GM23338 (cell line): ENCODE measurements at regions not wholly inside any gene's neighbourhood (a gene's known extent, or its start where the extent isn't known, plus 50 kb on each side); places are given as distances from the start of the nearest gene placed in this dataset.

Experiments
- ATAC-seq: fragments of 200-7000 bp; cut with Tn5 transposase; 3 replicates; pipeline ENCODE4 v1.9.1; 2020
- DNase-seq: peaks from one replicate; pipeline ENCODE4 v3.0.0-alpha.2; 2015; ENCODE audit warnings: low spot score
- H2AFZ ChIP-seq: fragments of 200-600 bp; sonication (generic); 2 replicates; pipeline ENCODE4 v1.8.0; 2016; ENCODE audit warnings: antibody characterized with exemption, mild to moderate bottlenecking, moderate library complexity
- H3F3A ChIP-seq: fragments of 200-600 bp; sonication (generic); replicated peaks from 2 replicates; pipeline ENCODE4 v1.8.0; 2017; ENCODE audit warnings: antibody characterized with exemption, mixed run types, low read depth
- H3K27ac ChIP-seq: fragments of 200-600 bp; sonication (generic); 2 replicates; pipeline ENCODE4 v1.6.1; 2016; ENCODE audit warnings: low read depth
- H3K27me3 ChIP-seq: fragments of 200-600 bp; sonication (generic); 2 replicates; pipeline ENCODE4 v1.8.0; 2016; ENCODE audit warnings: mild to moderate bottlenecking, mixed run types, moderate library complexity; ENCODE audit not compliant: insufficient read depth
- H3K36me3 ChIP-seq: fragments of 200-600 bp; sonication (generic); 2 replicates; pipeline ENCODE4 v1.8.0; 2016; ENCODE audit warnings: mild to moderate bottlenecking; ENCODE audit not compliant: insufficient read depth
- H3K4me1 ChIP-seq: fragments of 200-600 bp; sonication (generic); 2 replicates; pipeline ENCODE4 v1.8.0; 2016; ENCODE audit warnings: mild to moderate bottlenecking, moderate library complexity; ENCODE audit not compliant: insufficient read depth
- H3K4me2 ChIP-seq: fragments of 200-600 bp; sonication (generic); 2 replicates; pipeline ENCODE4 v1.7.1; 2017; ENCODE audit warnings: mixed run types
- H3K4me3 ChIP-seq: fragments of 200-600 bp; sonication (generic); 2 replicates; pipeline ENCODE4 v1.6.1; 2016; ENCODE audit warnings: mixed run types
- H3K79me2 ChIP-seq: fragments of 200-600 bp; sonication (generic); replicated peaks from 2 replicates; pipeline ENCODE4 v1.8.0; 2017; ENCODE audit warnings: mild to moderate bottlenecking; ENCODE audit not compliant: insufficient read depth
- H3K9me2 ChIP-seq: fragments of 200-600 bp; sonication (generic); 2 replicates; pipeline ENCODE4 v1.8.0; 2017; ENCODE audit not compliant: insufficient read depth
- H4K20me1 ChIP-seq: fragments of 200-600 bp; sonication (generic); replicated peaks from 2 replicates; pipeline ENCODE4 v1.8.0; 2017; ENCODE audit warnings: mild to moderate bottlenecking; ENCODE audit not compliant: insufficient read depth
- H3K27ac Mint-ChIP-seq: 2 replicates; pipeline ENCODE4 v1.8.0; 2020; ENCODE audit warnings: inconsistent platforms, mild to moderate bottlenecking, moderate library complexity, mixed read lengths
- H3K27me3 Mint-ChIP-seq: 3 replicates; pipeline ENCODE4 v1.8.0; 2022; ENCODE audit warnings: low read depth, mild to moderate bottlenecking, moderate library complexity, mixed read lengths, inconsistent platforms; ENCODE audit not compliant: insufficient read depth, poor library complexity
- H3K36me3 Mint-ChIP-seq: 3 replicates; pipeline ENCODE4 v1.8.0; 2021; ENCODE audit warnings: low read depth, mild to moderate bottlenecking, inconsistent platforms, moderate library complexity, mixed read lengths
- H3K4me1 Mint-ChIP-seq: 3 replicates; pipeline ENCODE4 v1.8.0; 2020; ENCODE audit warnings: mild to moderate bottlenecking, inconsistent platforms, mixed read lengths
- H3K4me3 Mint-ChIP-seq: 3 replicates; pipeline ENCODE4 v1.8.0; 2021; ENCODE audit warnings: moderate library complexity, mild to moderate bottlenecking, inconsistent platforms, mixed read lengths
- H3K9me3 Mint-ChIP-seq: 3 replicates; pipeline ENCODE4 v1.8.0; 2020; ENCODE audit warnings: moderate library complexity, mild to moderate bottlenecking, inconsistent platforms, mixed read lengths
- CREB1 ChIP-seq: fragments of 250-450 bp; sonication (Bioruptor Pico); IDR thresholded peaks from 2 replicates; pipeline ENCODE4 v1.5.0; 2020; ENCODE audit warnings: low read depth, mild to moderate bottlenecking, moderate library complexity
- EZH2 ChIP-seq: fragments of 200-600 bp; sonication (generic); IDR thresholded peaks from one replicate; pipeline ENCODE4 v1.8.0; 2017; ENCODE audit warnings: antibody characterized with exemption, mild to moderate bottlenecking, low read depth; ENCODE audit not compliant: unreplicated experiment
- EZH2phosphoT487 ChIP-seq: fragments of 200-600 bp; sonication (generic); IDR thresholded peaks from one replicate; pipeline ENCODE4 v1.8.1; 2018; ENCODE audit warnings: antibody characterized with exemption; ENCODE audit not compliant: unreplicated experiment
- JUNB ChIP-seq: IDR thresholded peaks from one replicate; pipeline ENCODE4 v1.6.1; 2016; ENCODE audit warnings: antibody characterized with exemption; ENCODE audit not compliant: unreplicated experiment
- STAT1 ChIP-seq: IDR thresholded peaks from one replicate; pipeline ENCODE4 v1.6.1; 2016; ENCODE audit warnings: antibody characterized with exemption; ENCODE audit not compliant: unreplicated experiment
- ZNF114 ChIP-seq: fragments of 250-450 bp; sonication (Bioruptor Pico); IDR thresholded peaks from 2 replicates; pipeline ENCODE4 v1.5.0; 2020; ENCODE audit warnings: mild to moderate bottlenecking, moderate library complexity
- ZNF331 ChIP-seq: fragments of 250-450 bp; sonication (Bioruptor Pico); IDR thresholded peaks from 2 replicates; pipeline ENCODE4 v1.5.0; 2020; ENCODE audit warnings: low read depth, mild to moderate bottlenecking, moderate library complexity
- TF ChIP-seq, protein P1 (sequence below): fragments of 250-450 bp; sonication (Bioruptor Pico); IDR thresholded peaks from 2 replicates; pipeline ENCODE4 v1.5.0; 2020; ENCODE audit warnings: mild to moderate bottlenecking, moderate library complexity
- TF ChIP-seq, protein P2 (sequence below), 2 experiments: fragments of 200-600 bp in 1 of 2; sonication (generic) in 1 of 2; conservative IDR thresholded peaks; 2 replicates each; pipeline versions ENCODE4 v1.5.1 to v1.6.1; 2016 to 2017; ENCODE audit warnings: antibody characterized with exemption in 2 of 2, low read depth in 2 of 2, mild to moderate bottlenecking in 2 of 2, moderate library complexity in 1 of 2
- TF ChIP-seq, protein P3 (sequence below): IDR thresholded peaks from 2 replicates; pipeline ENCODE4 v1.6.1; 2016; ENCODE audit warnings: antibody characterized with exemption

DNA sequence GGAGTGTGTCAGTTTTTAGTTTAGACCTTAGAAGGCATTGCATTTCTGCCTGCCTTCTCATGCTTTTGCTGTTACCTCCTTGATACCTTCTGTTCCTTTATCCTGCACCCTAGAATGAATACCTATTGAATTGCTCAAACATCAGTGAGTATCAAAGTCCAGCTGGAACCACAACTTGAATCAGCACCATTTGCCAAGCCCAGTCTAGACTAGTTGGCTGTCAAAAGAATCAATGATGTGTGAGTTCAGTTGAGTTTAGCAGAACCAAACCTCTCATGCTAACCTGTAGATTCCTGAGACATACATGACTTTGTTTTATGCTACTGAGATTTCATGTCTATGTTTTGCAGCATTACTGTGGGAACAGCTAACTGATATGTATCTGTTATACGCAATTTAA lies 116.6 kb downstream of the FAM170A start (continued):
- TF ChIP-seq, protein P1, sequence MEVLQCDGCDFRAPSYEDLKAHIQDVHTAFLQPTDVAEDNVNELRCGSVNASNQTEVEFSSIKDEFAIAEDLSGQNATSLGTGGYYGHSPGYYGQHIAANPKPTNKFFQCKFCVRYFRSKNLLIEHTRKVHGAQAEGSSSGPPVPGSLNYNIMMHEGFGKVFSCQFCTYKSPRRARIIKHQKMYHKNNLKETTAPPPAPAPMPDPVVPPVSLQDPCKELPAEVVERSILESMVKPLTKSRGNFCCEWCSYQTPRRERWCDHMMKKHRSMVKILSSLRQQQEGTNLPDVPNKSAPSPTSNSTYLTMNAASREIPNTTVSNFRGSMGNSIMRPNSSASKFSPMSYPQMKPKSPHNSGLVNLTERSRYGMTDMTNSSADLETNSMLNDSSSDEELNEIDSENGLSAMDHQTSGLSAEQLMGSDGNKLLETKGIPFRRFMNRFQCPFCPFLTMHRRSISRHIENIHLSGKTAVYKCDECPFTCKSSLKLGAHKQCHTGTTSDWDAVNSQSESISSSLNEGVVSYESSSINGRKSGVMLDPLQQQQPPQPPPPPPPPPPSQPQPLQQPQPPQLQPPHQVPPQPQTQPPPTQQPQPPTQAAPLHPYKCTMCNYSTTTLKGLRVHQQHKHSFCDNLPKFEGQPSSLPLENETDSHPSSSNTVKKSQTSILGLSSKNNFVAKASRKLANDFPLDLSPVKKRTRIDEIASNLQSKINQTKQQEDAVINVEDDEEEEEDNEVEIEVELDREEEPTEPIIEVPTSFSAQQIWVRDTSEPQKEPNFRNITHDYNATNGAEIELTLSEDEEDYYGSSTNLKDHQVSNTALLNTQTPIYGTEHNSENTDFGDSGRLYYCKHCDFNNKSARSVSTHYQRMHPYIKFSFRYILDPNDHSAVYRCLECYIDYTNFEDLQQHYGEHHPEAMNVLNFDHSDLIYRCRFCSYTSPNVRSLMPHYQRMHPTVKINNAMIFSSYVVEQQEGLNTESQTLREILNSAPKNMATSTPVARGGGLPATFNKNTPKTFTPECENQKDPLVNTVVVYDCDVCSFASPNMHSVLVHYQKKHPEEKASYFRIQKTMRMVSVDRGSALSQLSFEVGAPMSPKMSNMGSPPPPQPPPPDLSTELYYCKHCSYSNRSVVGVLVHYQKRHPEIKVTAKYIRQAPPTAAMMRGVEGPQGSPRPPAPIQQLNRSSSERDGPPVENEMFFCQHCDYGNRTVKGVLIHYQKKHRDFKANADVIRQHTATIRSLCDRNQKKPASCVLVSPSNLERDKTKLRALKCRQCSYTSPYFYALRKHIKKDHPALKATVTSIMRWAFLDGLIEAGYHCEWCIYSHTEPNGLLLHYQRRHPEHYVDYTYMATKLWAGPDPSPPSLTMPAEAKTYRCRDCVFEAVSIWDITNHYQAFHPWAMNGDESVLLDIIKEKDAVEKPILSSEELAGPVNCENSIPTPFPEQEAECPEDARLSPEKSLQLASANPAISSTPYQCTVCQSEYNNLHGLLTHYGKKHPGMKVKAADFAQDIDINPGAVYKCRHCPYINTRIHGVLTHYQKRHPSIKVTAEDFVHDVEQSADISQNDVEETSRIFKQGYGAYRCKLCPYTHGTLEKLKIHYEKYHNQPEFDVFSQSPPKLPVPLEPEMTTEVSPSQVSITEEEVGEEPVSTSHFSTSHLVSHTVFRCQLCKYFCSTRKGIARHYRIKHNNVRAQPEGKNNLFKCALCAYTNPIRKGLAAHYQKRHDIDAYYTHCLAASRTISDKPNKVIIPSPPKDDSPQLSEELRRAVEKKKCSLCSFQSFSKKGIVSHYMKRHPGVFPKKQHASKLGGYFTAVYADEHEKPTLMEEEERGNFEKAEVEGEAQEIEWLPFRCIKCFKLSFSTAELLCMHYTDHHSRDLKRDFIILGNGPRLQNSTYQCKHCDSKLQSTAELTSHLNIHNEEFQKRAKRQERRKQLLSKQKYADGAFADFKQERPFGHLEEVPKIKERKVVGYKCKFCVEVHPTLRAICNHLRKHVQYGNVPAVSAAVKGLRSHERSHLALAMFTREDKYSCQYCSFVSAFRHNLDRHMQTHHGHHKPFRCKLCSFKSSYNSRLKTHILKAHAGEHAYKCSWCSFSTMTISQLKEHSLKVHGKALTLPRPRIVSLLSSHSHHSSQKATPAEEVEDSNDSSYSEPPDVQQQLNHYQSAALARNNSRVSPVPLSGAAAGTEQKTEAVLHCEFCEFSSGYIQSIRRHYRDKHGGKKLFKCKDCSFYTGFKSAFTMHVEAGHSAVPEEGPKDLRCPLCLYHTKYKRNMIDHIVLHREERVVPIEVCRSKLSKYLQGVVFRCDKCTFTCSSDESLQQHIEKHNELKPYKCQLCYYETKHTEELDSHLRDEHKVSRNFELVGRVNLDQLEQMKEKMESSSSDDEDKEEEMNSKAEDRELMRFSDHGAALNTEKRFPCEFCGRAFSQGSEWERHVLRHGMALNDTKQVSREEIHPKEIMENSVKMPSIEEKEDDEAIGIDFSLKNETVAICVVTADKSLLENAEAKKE = no peak
- TF ChIP-seq JUNB (no peak), EZH2phosphoT487 (no peak), CREB1 (CRISPR knock-in tag) (no peak), EZH2 (no peak), STAT1 (no peak)
- TF ChIP-seq, protein P2, sequence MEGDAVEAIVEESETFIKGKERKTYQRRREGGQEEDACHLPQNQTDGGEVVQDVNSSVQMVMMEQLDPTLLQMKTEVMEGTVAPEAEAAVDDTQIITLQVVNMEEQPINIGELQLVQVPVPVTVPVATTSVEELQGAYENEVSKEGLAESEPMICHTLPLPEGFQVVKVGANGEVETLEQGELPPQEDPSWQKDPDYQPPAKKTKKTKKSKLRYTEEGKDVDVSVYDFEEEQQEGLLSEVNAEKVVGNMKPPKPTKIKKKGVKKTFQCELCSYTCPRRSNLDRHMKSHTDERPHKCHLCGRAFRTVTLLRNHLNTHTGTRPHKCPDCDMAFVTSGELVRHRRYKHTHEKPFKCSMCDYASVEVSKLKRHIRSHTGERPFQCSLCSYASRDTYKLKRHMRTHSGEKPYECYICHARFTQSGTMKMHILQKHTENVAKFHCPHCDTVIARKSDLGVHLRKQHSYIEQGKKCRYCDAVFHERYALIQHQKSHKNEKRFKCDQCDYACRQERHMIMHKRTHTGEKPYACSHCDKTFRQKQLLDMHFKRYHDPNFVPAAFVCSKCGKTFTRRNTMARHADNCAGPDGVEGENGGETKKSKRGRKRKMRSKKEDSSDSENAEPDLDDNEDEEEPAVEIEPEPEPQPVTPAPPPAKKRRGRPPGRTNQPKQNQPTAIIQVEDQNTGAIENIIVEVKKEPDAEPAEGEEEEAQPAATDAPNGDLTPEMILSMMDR (conservative IDR thresholded peaks at IDR 0.05; ENCODE audit: low read depth in 2 of 2) = no peak

DNA sequence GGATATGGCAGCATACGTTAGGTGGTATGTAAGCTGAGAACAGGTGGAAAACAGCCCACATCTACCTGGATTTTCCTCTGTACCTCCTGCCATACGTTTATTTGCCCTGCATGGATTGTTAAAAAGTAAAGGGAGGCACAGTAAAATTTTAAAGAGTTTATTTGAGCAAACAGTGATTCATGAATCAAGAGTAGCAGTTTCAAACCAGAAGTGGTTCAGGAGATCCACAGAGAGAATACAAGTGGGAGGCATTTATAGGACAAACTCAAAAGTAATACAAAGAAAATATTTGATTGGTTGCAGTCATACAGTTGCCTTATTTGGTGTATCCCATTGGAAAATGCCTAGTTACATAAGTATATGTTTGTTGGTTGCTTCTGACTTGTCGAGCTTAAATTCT lies 117.6 kb downstream of the FAM170A start:
- H3K36me3 ChIP-seq = no peaks in the 10 kb centered on the region
- H3K9me2 ChIP-seq = peaks cover 1% of the 10 kb centered on the region; the same call in 1 of the 2 replicates
- no peak for DNase-seq
- no peaks in the 10 kb centered on the region for H3K27me3 Mint-ChIP-seq
- no peaks in the 10 kb centered on the region for H3K4me1 Mint-ChIP-seq
- H3K27me3 ChIP-seq = no peaks in the 10 kb centered on the region
- no peak overlapping the region for H3K27ac ChIP-seq
- no peak overlapping the region for H3K4me3 Mint-ChIP-seq
- H3K79me2 ChIP-seq = no peaks in the 10 kb centered on the region
- no peaks in the 10 kb centered on the region for H3K36me3 Mint-ChIP-seq
- no peaks in the 10 kb centered on the region for H3K9me3 Mint-ChIP-seq
- no peak overlapping the region for H3K27ac Mint-ChIP-seq
- no peaks in the 10 kb centered on the region for H3K4me1 ChIP-seq
- H2AFZ ChIP-seq = no peak overlapping the region
- H3K4me2 ChIP-seq = no peak overlapping the region
- no peaks in the 10 kb centered on the region for H4K20me1 ChIP-seq
- H3K4me3 ChIP-seq = no peak overlapping the region
- no peak for ATAC-seq
- no peaks in the 10 kb centered on the region for H3F3A ChIP-seq
- TF ChIP-seq, protein P3, sequence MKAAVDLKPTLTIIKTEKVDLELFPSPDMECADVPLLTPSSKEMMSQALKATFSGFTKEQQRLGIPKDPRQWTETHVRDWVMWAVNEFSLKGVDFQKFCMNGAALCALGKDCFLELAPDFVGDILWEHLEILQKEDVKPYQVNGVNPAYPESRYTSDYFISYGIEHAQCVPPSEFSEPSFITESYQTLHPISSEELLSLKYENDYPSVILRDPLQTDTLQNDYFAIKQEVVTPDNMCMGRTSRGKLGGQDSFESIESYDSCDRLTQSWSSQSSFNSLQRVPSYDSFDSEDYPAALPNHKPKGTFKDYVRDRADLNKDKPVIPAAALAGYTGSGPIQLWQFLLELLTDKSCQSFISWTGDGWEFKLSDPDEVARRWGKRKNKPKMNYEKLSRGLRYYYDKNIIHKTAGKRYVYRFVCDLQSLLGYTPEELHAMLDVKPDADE = no peak
- TF ChIP-seq ZNF331 (CRISPR knock-in tag) (no peak), ZNF114 (CRISPR knock-in tag) (no peak), EZH2phosphoT487 (no peak), EZH2 (no peak)
